Activated CD8-positive, alpha-beta T cell treated with anti-CD3 and anti-CD28 coated beads for 36 hours (primary cell): ENCODE measurements at regions not wholly inside any gene's neighbourhood (a gene's known extent, or its start where the extent isn't known, plus 50 kb on each side); places are given as distances from the start of the nearest gene placed in this dataset.

Source experiments
- ATAC-seq: fragments of 200-7000 bp; cut with Tn5 transposase; one replicate; pipeline ENCODE4 v1.10.0; 2021; ENCODE audit warnings: mild to moderate bottlenecking, moderate library complexity
- CTCF ChIA-PET: fragments of 350-600 bp; sonication (Branson Sonifier 250); formaldehyde crosslinking; loops from one replicate; lab custom pipeline; 2021; ENCODE audit warnings: antibody characterized with exemption; lab: Charles Lee
- POLR2A ChIA-PET: fragments of 350-600 bp; sonication (Branson Sonifier 250); formaldehyde crosslinking; loops from one replicate; lab custom pipeline; 2021; ENCODE audit warnings: antibody characterized with exemption; lab: Charles Lee
- DNase-seq: peaks from one replicate; pipeline ENCODE4 v3.0.0-alpha.2; 2020
- H3K27ac Mint-ChIP-seq: one replicate; pipeline ENCODE4 v1.8.0; 2021; ENCODE audit warnings: mild to moderate bottlenecking, mixed read lengths
- H3K27me3 Mint-ChIP-seq: one replicate; pipeline ENCODE4 v1.8.0; 2021; ENCODE audit warnings: mixed read lengths
- H3K36me3 Mint-ChIP-seq: one replicate; pipeline ENCODE4 v1.8.0; 2021; ENCODE audit warnings: low read depth, mixed read lengths
- H3K4me1 Mint-ChIP-seq: one replicate; pipeline ENCODE4 v1.8.0; 2021; ENCODE audit warnings: low read depth, mixed read lengths
- H3K4me3 Mint-ChIP-seq: one replicate; pipeline ENCODE4 v1.8.0; 2021; ENCODE audit warnings: mild to moderate bottlenecking, moderate library complexity, mixed read lengths
- H3K9me3 Mint-ChIP-seq: one replicate; pipeline ENCODE4 v1.8.0; 2021; ENCODE audit warnings: mixed read lengths
- CTCF ChIP-seq: fragments of 200-600 bp; IDR thresholded peaks from one replicate; pipeline ENCODE4 v1.8.0; 2022; ENCODE audit warnings: antibody characterized with exemption, mild to moderate bottlenecking
- intact Hi-C: fragments of 100-400 bp; cut with micrococcal nuclease; formaldehyde crosslinking; loops from one replicate; pipeline ENCODE4 v1.10.0; 2022

GRCh38 chr1:173410794-173411236 is 66.3 kb upstream of the PRDX6 start:
- CTCF ChIA-PET = interaction anchor here (0.8 to 1.6 kb wide), 4 partner anchors 9 to 668 kb away, joined by 3 to 9 read pairs (median 6); no protein-coding TSS in a partner anchor

GRCh38 chr1:173411835-173412742 is 65.0 kb upstream of the PRDX6 start:
- Mint-ChIP-seq H3K27ac (peak overlapping the region; percentile 36), H3K4me1 (peaks cover 62% of the 10 kb centered on the region), H3K36me3 (peaks cover 2% of the 10 kb centered on the region), H3K9me3 (no peaks in the 10 kb centered on the region), H3K27me3 (no peaks in the 10 kb centered on the region), H3K4me3 (no peak overlapping the region)
- ChIA-PET POLR2A (interaction anchor here (1.4 kb wide), 1 partner anchor 8 kb away, joined by 4 read pairs; no protein-coding TSS in a partner anchor), CTCF (interaction anchor here (1.1 to 1.5 kb wide), 5 partner anchors 8 to 669 kb away, joined by 3 to 9 read pairs (median 4); no protein-coding TSS in a partner anchor)
- no peak for TF ChIP-seq CTCF
- DNase-seq = no peak
- intact Hi-C loops = loop anchor here (5.0 to 10.0 kb wide), 2 partner anchors 597 to 665 kb away; no protein-coding TSS in a partner anchor
- no peak for ATAC-seq

More at GRCh38 chr1:173410794-173411236, 66.3 kb upstream of the PRDX6 start:
- ATAC-seq (peak; percentile 40), DNase-seq (peak; percentile 39)
- H3K4me1 Mint-ChIP-seq = peaks cover 70% of the 10 kb centered on the region
- intact Hi-C loops = loop anchor here (5.0 to 10.0 kb wide), 2 partner anchors 596 to 664 kb away; no protein-coding TSS in a partner anchor
- H3K4me3 Mint-ChIP-seq = no peak overlapping the region
- POLR2A ChIA-PET = interaction anchor here (1.1 to 1.4 kb wide), 2 partner anchors 9 to 66 kb away, joined by 3 to 4 read pairs; partner anchors contain the start of gene PRDX6
- H3K9me3 Mint-ChIP-seq = no peaks in the 10 kb centered on the region
- peaks cover 2% of the 10 kb centered on the region for H3K36me3 Mint-ChIP-seq
- H3K27me3 Mint-ChIP-seq = no peaks in the 10 kb centered on the region
- TF ChIP-seq CTCF = no peak
- peak overlapping the region; percentile 70 for H3K27ac Mint-ChIP-seq

DNA sequence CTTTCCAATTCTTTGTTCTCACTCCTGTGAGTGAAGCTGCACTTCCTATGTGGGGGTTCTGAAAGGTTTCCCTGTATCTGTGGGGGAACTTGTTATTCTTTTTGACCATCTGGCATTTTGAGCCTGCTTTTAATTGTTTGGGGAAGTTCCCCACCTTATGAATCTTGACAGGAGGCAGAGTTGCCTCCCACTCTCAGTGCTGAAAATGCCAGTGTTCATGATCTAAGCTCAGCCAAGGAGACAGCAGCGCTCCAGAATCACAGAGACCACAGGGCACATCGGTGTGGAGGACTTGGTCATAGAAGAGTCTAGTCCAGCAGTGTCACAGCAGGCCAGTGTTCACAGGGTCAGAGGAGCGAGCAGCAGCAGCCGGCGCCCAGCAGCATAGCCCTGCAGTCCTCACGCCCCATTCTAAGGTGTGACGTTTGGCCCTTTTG is 63.8 kb upstream of the PRDX6 start:
- no peak overlapping the region for H3K27ac Mint-ChIP-seq
- CTCF ChIA-PET = interaction anchor here (1.4 kb wide), 1 partner anchor 668 kb away, joined by 3 read pairs; no protein-coding TSS in a partner anchor
- intact Hi-C loops = loop anchor here (5.0 to 10.0 kb wide), 2 partner anchors 598 to 666 kb away; no protein-coding TSS in a partner anchor

GRCh38 chr1:173414136-173414535 is 63.0 kb upstream of the PRDX6 start:
- no peak for TF ChIP-seq CTCF
- no peaks in the 10 kb centered on the region for H3K9me3 Mint-ChIP-seq
- H3K4me1 Mint-ChIP-seq = peaks cover 52% of the 10 kb centered on the region
- intact Hi-C loops = loop anchor here (5.0 to 10.0 kb wide), 2 partner anchors 599 to 667 kb away; no protein-coding TSS in a partner anchor
- peaks cover 2% of the 10 kb centered on the region for H3K36me3 Mint-ChIP-seq
- H3K4me3 Mint-ChIP-seq = no peak overlapping the region
- H3K27me3 Mint-ChIP-seq = no peaks in the 10 kb centered on the region
- no peak overlapping the region for H3K27ac Mint-ChIP-seq
- ATAC-seq = no peak
- CTCF ChIA-PET = interaction anchor here (2.1 kb wide), 1 partner anchor 15 kb away, joined by 8 read pairs; no protein-coding TSS in a partner anchor
- POLR2A ChIA-PET = no interaction called here
- DNase-seq = no peak

More for the DNA sequence above, 63.8 kb upstream of the PRDX6 start:
- no peaks in the 10 kb centered on the region for H3K9me3 Mint-ChIP-seq
- H3K36me3 Mint-ChIP-seq = peaks cover 2% of the 10 kb centered on the region
- POLR2A ChIA-PET = no interaction called here
- no peak for ATAC-seq
- H3K4me3 Mint-ChIP-seq = no peak overlapping the region
- H3K4me1 Mint-ChIP-seq = peaks cover 55% of the 10 kb centered on the region
- no peaks in the 10 kb centered on the region for H3K27me3 Mint-ChIP-seq
- TF ChIP-seq CTCF = no peak
- DNase-seq = no peak
